ENCODE measurements at regions not wholly inside any gene's neighbourhood (a gene's known extent, or its start where the extent isn't known, plus 50 kb on each side); places are given as distances from the start of the nearest gene placed in this dataset.

DNA sequence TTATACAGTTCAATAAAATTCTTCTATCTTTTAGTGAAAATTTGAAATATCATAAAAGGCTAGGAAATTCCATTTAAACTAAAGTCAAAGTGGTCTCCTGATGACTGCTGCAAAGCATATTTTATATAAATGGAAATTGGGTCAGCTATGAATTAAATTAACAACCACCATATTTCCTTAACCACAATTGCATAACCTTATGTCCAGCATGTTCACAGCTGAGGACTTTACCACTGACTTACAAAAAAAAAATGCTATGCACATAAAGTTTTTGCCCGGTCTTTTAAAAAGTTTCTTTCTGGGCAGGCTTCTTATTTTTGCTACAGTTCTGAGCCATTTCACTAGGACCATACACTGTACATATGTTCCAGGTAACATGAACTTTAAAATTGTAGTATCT is 208.6 kb upstream of the RGMB start:
- TF ChIP-seq SIN3A (IDR thresholded peaks at IDR 0.05; ENCODE audit: borderline replicate concordance, insufficient read depth, low read length): no peak
- no peak for TF ChIP-seq POLR2AphosphoS5 (IDR thresholded peaks at IDR 0.05; ENCODE audit: low read depth, low read length)
- TF ChIP-seq TAF1 (IDR thresholded peaks at IDR 0.05; ENCODE audit: borderline replicate concordance, insufficient read depth, low read length): no peak
- TF ChIP-seq REST (IDR thresholded peaks at IDR 0.05; ENCODE audit: insufficient read depth in 1 of 2, low read depth in 2 of 2, low read length in 2 of 2): no peak
- TF ChIP-seq FOXP2 (optimal IDR thresholded peaks at IDR 0.05; ENCODE audit: borderline replicate concordance, extremely low read depth, extremely low read length, insufficient read depth): no peak
